ENCODE measurements at regions not wholly inside any gene's neighbourhood (a gene's known extent, or its start where the extent isn't known, plus 50 kb on each side); places are given as distances from the start of the nearest gene placed in this dataset.

GRCh38 chr6:818196-818595 lies 125.3 kb upstream of the EXOC2 start:
- TF ChIP-seq, protein P1, sequence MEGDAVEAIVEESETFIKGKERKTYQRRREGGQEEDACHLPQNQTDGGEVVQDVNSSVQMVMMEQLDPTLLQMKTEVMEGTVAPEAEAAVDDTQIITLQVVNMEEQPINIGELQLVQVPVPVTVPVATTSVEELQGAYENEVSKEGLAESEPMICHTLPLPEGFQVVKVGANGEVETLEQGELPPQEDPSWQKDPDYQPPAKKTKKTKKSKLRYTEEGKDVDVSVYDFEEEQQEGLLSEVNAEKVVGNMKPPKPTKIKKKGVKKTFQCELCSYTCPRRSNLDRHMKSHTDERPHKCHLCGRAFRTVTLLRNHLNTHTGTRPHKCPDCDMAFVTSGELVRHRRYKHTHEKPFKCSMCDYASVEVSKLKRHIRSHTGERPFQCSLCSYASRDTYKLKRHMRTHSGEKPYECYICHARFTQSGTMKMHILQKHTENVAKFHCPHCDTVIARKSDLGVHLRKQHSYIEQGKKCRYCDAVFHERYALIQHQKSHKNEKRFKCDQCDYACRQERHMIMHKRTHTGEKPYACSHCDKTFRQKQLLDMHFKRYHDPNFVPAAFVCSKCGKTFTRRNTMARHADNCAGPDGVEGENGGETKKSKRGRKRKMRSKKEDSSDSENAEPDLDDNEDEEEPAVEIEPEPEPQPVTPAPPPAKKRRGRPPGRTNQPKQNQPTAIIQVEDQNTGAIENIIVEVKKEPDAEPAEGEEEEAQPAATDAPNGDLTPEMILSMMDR (IDR thresholded peaks at IDR 0.05): no peak
- TF ChIP-seq POLR2A (IDR thresholded peaks at IDR 0.05): no peak
- TF ChIP-seq EP300 (IDR thresholded peaks at IDR 0.05): no peak

Data from ovary (tissue), 3 donors.